HG02678 (cell line): ENCODE measurements at regions not wholly inside any gene's neighbourhood (a gene's known extent, or its start where the extent isn't known, plus 50 kb on each side); places are given as distances from the start of the nearest gene placed in this dataset.

Experiments
- ATAC-seq: cut with Tn5 transposase; IDR thresholded peaks from one replicate; pipeline ENCODE4 v1.9.1; 2021; ENCODE audit warnings: mild to moderate bottlenecking, moderate library complexity; ENCODE audit not compliant: unreplicated experiment

DNA sequence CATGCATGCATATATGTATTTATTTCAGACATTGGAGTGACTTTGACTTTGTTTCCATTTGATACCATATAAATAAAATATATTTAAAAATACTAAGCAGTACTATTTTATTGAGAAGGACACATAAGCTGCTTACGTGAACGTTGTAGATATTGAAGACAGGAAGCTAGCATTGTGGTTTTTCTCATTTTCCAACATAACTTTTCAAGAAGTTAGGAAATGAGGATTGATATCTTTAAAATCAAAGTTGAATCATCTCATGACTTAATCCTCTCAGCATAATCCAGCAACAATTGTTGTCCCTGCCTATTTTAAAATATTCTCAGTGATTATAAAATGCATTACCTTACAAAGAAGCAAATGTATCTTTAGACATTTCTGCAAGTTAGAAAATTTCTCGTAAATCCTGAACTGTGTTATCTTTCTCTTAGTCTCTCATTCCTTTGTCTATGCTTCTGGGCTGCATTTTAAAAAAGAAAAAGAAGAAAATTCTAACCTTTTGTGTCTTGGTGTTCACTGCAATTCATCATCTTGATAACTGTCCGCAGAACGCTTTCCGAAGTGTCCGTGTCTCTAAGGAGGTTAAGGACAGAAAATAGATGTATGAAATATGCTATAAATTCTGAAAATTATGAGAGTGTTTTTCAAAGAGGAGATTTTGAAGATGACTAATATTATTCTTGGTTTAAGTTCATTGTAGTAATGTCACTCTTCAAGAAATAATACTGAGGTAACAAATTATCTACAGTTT lies 1089.9 kb upstream of the CDH6 start:
- ATAC-seq: no peak

DNA sequence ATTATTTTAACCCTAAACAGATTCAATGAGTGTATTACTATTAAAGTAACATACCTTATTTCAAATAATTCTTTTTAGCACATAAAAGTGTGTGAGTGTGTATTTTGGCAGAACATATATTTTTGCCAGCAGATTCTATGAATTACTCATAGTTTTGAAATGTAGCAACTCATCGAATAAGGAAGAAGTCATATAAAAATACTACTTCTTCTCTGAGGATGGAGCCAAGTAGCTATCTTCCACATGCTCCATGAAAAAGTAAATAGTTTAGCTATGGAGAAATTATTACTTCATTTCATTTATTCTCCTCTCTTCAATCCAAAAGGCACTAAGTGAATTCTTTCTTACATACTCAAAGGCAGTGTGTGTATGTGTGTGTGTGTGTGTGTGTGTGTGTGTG lies 1090.4 kb upstream of the CDH6 start:
- no peak for ATAC-seq

DNA sequence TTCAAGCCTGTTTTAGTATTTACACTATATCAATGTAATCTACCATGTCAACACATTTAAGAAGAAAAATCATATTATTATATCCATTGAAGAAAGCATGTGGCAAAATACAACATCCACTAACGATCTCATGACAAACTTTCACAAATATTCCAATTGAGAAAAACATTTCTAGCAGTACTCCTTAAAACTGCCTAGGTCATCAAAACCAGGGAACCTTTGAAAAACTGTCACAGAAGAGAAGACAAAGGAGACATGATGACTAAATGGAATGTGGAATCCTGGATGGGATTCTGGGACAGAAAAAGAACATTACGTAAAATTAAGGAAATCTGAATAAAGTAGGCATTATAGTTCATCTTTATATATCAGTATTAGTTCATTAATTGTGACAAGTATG lies 1091.3 kb upstream of the CDH6 start:
- ATAC-seq: no peak

DNA sequence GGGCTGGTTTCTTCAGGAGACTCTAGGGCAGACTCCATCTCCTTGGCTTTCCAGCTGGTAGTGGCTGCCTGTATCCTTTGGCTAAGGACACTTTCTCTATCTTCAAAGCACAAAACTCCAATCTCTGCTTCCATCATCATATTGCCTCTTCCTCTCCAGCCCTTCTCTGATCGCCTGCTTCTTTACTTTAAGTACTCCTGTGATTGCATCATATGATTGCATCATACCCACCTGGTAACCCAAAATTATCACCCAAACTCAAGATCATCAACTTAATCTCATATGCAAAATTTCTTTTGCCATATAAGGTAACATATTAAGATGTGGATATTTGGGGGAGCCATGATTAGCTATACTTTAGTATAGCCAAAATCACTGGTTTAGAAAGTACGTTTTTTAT lies 1092.6 kb upstream of the CDH6 start:
- ATAC-seq: no peak

- ATAC-seq: no peak
Measured at GRCh38 chr5:30100148-30100713, 1093.3 kb upstream of the CDH6 start.

GRCh38 chr5:30099634-30100033 lies 1093.9 kb upstream of the CDH6 start:
- no peak for ATAC-seq

DNA sequence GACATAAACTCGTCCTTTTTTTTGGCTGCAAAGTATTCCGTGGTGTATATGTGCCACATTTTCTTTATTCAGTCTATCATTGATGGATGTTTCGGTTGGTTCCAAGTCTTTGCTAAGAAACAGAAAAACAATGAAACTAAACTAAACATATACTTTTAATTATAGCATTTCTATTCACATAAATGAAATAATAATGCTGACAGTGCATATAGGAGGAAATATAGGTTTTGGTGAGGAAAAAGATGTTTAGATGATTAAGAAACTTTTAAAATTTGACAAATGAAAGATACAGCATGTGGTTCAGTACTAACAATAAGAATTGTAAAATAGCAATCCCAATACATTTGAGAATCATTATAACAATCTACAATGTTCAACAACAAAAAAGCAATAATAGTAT lies 1094.5 kb upstream of the CDH6 start:
- no peak for ATAC-seq

- ATAC-seq: no peak
Measured at GRCh38 chr5:30092548-30092947, 1100.9 kb upstream of the CDH6 start.

- no peak for ATAC-seq
Measured at GRCh38 chr5:30069441-30070263, 1123.8 kb upstream of the CDH6 start.

DNA sequence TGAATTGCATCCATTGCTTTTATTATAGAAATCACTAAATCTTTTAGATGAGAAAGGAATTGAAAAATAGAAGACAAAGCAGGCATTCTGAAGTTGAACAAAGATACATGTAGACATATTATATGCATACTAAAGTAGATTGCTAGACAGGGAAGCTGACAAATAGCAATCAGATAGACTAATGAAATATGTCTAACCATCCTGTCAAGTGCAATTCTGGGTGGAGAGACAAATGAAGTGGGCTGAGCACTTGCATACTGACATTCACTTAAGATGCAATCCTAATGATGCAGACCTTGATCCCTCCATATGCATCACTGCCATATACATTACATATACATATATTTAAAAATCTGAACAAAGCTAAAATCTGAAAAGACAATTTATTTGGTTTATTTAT lies 1130.0 kb upstream of the CDH6 start:
- no peak for ATAC-seq

DNA sequence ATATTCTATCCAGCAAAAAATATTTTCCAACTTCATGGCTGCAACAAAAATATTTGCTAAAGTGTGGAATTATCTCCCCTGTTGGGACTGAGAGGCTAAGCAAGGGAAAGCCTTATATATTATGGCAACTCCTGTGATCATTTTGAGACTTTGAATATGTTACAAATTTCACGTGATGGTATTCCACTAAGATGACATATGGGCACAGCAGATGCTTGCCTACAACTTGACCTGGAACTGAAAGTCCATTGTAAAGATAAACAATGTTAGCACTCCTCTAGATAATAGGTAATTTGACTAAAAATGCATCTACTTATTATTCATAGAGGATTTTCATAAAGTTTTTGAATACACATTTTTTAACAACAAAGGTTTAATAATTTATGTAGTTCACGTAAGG lies 1141.5 kb upstream of the CDH6 start:
- ATAC-seq: no peak

- no peak for ATAC-seq
Measured at GRCh38 chr5:30050056-30050815, 1143.2 kb upstream of the CDH6 start.

GRCh38 chr5:30042677-30043076 lies 1150.8 kb upstream of the CDH6 start:
- no peak for ATAC-seq

DNA sequence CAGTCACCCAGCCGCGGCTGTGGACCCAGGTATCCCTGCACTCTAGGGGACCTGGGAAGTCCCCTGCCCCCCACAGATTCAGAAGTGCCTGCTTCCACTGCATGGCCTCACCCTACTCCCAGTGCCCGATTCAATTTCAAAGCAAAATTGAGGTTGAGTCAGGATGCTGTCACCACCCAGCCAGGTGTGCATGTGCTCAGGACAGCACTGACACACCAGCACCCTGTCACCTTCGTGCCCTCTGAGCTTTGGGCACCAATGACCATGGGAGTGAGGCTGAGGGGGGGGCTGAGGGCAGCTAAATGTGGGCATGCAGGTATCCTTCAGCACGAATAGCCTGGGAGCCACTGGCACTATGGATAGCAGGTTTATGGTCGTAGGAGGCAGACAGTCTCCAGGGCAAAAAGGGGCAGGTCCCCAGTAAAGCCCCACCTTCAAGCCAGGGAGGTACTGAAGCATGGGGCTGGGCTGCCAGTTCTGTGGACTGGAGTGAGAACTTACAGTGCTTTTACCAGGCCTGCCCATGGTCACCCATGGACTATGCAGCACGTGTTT lies 1151.6 kb upstream of the CDH6 start:
- ATAC-seq: no peak

- ATAC-seq: no peak
Measured at GRCh38 chr5:30041291-30041690, 1152.2 kb upstream of the CDH6 start.

DNA sequence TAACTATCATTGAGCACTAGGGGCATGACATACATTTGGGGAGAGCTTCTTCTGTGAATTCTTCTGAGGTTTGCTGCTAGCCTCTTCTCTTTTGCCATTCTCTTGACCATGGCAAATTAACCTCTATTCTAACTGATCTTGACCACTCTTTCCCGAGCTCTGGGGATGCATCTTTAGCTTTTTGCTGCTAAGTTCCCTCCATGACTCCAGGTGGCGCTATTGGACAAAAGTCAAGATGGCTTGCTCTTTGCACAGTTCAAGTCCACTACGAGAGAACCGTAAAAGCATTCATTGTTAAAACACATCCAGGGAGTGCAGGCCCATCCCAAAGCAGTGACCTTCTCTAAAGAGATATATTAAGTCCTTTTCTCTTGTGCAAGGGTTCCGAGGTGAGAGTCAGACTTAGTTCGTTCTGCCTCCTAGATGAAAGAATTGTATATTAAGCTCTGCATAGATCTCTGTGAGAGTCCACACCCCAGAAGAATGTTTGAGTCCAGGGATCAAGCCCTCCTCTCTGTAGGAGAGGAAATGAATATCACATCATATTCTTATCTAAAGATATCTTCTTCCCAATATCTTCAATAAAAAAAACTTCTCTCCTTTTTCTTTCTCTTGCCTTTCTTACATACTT lies 1152.9 kb upstream of the CDH6 start:
- no peak for ATAC-seq

- no peak for ATAC-seq
Measured at GRCh38 chr5:30039379-30039778, 1154.1 kb upstream of the CDH6 start.

- ATAC-seq: no peak
Measured at GRCh38 chr5:30034870-30035269, 1158.6 kb upstream of the CDH6 start.

DNA sequence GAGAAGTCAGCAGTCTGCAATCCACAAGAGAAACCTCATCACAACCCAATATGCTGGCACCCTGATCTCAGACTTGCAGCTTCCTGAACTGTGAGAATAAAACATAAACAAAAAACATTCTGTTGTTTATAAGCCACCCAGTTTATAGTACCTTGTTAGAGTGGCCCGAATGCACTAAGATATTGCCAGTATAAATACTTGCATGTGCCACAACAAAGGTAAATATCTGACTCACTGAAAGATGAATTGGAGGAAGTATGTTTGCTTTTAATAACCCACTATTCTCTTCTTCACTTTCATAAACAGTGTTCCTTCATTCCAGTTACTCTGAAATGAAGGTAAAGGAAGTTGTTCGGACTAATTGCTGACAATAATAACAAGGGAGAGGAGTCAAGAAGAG lies 1163.4 kb upstream of the CDH6 start:
- ATAC-seq: no peak

DNA sequence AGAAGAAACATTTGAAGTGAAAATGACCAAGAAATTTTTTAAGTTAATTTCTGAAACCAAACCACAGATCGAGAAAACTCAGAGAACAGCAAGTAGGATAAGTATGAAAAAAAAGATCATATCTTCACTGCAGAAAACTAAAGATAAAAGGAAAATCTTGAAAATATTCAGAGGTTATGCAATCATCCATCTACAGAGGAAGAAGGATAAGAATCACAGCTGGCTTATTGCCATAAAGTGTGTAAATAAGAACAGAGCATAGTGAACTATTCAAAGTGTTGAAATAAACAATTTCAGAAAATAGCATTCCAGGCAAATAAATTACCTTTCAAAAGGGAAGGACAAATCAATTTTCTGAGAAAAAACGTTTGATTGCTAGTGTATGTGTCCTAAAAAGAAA lies 1191.7 kb upstream of the CDH6 start:
- no peak for ATAC-seq

DNA sequence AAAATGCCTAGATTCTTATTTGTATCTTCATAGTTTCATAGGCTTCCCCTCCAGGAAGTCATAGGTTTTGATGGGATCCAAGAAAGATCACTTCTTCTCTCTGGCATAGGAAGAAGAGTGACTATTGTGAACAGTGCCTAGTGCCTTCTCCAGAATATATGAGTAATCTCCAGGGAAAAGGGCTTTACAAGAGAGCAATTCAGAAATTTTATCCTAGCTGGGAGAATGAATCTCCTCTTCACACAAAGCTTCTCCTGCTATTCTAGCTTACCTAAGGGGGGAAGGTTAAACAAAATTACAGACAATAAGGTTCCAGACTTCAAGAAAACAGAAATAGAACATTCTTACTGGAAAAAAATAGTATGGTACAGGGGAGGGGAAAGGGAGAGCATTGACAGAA lies 1193.3 kb upstream of the CDH6 start:
- no peak for ATAC-seq
